HG03045 (cell line): ENCODE measurements at regions not wholly inside any gene's neighbourhood (a gene's known extent, or its start where the extent isn't known, plus 50 kb on each side); places are given as distances from the start of the nearest gene placed in this dataset.

Experiments
- ATAC-seq: cut with Tn5 transposase; IDR thresholded peaks from one replicate; pipeline ENCODE4 v1.9.1; 2021; ENCODE audit warnings: mild to moderate bottlenecking, moderate library complexity; ENCODE audit not compliant: unreplicated experiment

DNA sequence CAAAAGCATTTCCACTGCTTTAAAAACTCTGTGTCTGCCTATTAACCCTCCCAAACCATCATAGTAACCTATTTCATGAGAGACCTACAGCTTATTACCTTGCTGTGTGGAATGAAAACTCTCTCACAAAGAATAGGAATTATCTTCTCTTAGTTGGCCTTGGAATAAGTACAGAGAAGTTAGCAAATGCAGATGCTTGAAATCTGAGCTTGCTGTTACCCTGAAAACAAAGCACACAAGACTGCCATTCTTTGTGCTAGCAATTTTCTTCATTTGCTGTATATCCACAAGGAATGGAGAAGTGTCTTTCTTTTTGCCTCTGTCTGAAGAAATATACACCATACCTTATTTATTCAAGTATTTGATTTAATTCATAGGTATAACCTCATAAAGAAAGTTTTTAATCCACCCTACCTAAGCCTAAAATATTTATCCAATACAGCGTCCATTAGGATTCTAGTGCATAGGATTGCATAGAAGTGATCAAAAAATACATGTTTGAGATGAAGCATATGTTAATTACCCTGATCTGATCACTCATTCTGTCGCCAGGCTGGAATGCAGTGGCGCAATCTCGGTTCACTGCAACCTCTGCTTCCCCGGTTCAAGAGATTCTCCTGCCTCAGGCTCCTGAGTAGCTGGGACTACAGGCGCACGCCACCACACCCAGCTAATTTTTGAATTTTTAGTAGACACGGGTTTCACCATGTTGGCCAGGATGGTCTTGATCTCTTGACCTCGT is 451.1 kb downstream of the LTN1 start:
- no peak for ATAC-seq

DNA sequence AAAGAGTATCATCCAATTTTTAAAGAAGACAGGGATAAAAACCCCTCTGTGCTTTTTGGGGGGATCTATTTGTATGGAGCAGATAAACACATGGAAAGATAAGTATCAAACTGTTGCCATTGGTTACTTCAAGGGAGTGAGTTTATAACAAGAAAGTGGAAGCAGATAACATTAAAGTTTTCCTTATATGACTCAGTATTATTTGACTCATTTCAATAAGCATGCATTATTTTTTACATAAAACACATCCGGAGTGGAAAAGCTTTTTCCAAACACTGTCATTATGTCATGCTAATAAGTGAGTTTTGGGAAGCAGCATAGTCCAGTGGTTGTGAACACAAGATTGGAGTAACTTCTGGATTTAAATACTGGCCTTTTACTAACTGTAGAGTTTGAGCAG is 452.2 kb downstream of the LTN1 start:
- ATAC-seq = no peak

DNA sequence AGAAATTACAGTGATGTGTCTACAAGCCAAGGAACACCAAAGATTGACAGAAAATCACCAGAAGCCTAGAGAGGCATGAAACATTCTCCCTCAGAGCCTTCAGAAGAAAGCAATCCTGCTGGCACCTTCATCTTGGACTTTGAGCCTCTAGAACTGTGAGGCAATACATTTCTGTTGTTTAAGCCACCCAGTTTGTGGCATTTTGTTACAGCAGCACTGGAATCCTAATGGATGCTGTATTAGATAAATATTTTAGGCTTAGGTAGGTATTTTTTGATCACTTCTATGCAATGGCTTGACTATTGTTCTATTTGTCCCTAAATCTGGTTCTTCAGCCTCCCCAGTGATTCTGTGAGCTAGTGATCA is 453.1 kb downstream of the LTN1 start:
- no peak for ATAC-seq

DNA sequence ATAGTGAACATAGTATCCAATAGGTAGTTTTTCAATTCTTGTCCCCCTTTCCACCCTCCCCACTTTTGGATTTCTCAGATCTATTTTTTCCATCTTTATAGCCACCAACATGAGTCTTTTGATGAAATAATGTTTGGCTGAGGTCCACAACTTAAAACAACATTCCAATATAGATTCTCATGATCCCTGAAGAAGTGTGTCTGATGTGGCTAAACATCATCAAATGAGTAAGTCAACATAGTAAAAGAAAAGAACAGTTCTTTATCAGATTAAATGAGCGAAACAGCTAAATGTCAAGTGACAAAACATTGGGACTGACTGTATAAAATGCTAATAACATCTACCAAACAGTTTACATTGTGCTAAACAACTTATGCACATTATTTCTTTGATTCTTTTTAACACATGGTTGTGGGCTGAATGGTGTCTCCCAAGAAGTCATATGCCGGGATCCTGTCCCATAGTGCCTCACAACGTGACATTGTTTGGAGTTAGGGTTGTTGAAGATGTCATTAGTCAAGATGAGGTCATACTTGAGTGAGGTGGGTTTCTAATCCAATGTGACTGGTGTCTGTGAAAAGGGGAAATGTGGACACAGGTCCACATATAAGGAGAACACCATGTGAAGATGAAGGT is 453.6 kb downstream of the LTN1 start:
- ATAC-seq = no peak

DNA sequence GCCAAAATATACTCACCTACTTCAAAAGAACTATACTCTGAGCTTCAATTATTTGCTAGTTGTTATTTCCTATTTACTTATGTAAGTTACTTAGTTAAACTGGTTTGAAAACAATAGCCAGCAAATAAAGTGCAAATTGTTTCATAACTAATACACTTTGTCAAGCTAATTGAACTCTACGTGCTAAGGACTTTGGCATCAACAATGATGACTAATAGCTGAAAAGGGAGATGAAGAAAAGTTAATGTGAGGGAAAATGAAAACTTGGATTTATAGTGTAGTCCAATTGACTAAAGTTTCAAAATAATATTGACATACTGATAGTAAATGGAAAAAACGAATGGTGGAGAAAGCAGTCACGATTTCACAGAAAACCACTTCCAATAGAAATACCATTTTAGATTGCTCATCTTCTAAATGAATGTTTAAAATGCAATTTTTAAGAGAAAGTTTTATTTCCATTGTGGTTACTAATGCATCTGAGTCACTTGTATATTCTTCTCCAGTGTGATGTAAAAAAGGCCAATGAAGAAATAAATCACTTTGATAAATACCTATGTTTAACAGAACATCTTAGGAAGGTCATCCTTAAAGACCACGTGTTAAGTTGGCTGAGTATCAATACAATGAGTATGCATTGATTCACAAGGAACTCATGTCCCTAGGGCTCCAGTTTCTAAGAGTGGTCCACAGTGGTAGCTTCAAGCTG is 455.2 kb downstream of the LTN1 start:
- ATAC-seq = no peak

DNA sequence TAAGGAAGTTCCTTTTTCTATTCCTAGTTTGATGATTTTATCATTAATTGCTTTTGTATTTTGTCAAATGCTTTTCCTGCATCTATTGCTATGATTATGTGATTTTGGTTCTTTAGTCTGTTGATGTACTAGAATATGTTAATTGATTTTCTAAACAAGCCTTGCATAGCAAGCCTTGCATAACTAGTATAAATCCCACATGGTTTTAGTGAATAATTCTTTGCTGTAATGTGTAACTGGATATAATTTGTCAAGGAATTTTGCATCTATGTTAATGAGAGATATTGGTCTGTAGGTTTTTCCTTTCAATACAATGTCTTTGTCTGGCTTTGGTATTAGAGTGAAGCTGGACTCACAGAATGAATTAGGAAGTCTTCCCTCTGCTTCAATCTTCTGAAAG is 460.2 kb downstream of the LTN1 start:
- no peak for ATAC-seq

DNA sequence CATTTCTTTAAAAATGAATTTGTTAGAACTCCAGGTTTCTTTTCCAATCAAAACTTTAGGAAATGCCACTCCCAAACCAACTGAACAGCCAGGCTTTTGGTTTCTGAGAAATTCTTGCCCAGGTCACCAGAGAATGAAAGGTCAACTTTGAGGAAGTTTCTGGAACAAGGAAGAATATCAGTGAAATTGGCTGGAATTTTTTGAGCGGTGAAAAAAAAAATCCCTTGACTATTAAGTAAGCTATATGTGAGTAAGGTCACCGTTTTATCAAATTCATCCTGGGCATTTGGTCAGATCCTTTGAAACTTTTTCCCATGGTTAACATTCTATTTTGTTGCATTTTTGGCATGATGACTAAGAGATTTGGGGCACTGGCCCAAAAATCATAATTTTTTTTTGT is 469.3 kb downstream of the LTN1 start:
- no peak for ATAC-seq

DNA sequence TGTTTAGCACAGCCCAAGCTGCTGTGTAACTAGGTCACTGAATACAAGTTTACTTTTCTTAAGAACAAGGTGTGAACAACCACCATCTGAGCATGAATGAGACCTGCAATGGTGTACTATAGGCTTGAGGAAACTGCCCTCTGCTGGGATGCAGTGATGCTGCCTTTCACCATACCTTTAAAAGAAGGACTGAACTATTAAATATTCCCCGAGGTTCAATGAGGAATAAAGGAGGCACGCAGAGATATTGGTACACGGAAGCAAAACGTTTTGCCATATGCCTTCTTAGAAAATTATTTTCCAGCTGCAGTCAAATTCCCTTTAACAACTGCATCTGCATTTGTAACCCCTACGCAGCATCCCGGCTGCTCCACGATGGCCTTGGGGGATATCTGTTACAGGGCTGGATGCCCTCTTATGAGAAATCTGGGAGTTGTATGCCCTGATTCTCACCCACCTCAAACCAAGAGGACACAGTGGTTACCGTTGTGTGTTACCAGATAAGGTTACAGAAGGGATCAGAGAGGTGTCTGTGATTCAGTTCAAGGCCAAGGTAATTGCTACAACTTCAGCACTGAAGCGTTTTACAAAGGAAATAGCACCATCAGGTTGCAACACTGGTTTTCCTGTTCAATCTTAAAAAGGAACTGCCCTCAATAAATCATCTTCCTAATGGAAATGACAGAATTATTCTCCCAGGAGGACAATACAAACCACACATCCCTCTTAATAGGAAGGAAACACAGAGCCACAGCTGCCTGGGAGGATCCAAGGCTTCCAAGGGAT is 470.5 kb downstream of the LTN1 start:
- peak; percentile 43 for ATAC-seq

DNA sequence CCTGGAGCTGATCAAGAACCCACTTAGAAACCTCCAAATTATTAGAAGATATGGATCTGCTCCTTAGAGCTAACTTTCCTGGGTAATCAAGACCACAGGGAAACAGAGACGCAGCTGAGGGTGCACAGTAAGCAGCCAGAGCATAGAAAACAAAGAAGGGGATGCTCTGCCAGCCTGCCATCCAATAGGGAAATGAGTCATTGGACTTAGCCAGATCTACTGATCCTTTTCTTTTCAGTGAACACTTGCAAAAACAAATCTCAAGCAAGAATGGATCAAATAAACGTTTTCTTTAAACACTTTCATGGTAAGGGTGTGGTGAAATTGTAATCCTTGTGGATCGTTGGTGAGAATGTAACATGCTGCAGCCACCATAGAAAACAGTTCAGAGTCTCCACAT is 474.0 kb downstream of the LTN1 start:
- ATAC-seq = no peak

DNA sequence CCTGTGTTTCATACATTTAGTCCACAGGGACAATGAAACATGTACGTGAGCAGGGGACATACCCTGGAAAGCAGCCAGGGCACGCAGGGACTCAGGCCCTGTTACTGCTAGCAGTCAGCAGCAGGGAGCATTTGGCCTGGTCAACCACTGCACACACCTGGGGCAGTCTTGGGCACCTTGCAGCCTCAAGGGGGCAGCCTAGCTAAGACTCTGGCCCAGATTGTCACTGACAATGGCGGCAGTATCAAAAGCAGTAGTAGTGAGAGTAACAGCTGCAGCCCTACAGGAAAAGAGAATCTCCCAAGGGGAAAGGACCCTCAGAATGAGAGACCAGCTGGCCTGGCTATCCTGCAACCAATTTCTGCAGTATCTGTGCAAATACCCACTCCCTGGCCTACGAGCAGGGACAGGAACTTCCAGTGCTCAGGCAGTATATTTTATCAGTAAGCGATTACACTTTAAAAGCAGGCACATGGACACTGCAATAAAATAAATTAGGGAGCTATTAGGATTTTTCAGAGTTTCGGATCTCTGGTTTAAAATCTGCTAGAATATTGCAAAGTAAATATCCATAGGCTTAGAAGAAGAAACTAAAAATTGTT is 475.6 kb downstream of the LTN1 start:
- ATAC-seq = peak; percentile 99

DNA sequence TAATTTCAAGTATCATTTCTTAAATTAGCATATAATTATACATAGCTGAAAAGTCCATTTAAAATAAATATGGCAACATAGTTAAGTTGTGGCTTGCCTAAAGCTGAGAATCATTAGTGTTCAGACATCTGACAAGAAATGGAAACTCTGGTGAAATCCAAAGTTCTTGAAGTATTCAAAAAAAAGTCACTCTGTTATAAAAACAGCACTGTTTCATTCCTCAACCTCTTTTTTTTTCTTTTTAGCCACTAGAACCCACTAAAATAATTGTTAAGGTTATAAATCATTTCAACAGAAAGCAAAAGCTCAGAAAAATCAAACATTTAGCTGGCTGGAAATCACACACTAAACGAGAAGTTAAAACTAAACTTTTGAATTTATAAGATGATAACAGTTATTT is 476.7 kb downstream of the LTN1 start:
- ATAC-seq = no peak

DNA sequence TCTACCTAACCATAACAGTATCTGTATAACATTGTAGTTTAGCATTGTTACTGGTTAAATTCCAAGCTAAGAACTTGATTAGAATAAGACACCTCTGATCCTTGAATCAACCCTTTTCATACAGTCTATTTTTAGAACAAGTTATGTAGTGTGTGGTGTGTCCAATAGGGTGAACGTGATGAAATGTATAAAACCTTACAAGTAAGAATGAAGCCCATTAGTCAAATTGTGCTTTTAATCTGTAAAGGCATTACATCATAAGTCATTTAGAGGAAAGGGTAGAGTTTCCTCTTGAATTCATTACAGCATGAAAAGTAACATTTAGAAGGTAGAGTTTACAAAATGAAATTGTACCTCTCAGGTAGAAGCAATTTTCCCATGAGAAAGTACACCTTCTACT is 479.2 kb downstream of the LTN1 start:
- no peak for ATAC-seq

DNA sequence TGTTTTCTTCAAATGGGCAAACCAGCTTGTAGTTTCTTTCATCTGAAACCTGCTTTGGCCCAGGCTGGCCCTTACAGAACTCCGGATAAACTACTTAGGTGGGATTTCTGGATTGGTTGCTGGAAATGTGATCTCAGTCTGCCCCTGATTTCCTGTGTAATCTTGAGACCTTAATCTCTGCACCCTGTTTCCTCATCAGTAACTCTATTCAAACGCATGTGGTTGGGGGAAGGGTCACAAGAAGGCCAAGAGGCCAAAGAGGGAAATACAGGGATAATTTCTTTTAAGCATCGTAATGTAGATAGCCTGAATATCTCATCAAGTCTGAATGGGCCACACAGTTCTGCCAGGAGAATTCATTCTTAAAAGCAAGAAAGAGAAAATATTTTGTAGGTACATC is 483.6 kb downstream of the LTN1 start:
- ATAC-seq = no peak

DNA sequence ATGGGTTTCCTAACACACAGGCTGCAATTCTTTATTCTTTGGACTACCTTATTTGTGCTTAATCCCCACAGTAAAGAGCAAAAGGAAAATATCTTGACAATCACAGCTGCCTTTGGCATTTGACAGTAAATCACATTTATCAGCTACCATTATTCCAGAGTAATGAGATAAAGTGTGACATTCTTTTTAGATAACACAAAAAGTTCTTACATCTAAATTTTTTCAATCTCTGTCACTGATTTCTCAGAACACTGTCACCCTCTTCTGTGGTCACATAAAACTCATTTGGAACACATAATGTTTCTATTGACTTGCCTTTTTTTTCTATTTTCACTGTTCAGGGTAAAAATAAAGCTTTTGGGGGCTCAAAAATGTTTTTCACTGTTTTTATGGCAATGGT is 484.6 kb downstream of the LTN1 start:
- ATAC-seq = no peak

DNA sequence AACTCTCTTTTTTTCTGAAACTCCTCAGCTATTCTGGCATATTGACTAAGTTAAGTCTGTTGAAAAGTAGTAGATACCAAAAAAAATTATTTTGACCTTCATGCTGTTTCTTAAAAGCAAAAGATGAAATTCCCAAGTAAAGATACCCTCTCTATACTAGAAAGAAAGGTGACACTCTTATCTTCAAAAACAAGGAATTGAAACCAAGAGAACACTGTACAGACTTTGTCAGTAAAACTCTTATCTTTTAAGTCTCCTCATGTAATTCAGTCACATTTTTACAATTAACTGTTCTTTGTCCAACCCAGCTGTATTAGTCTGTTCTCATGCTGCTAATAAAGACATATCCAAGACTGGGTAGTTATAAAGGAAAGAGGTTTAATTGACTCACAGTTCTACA is 496.2 kb downstream of the LTN1 start:
- ATAC-seq = no peak

DNA sequence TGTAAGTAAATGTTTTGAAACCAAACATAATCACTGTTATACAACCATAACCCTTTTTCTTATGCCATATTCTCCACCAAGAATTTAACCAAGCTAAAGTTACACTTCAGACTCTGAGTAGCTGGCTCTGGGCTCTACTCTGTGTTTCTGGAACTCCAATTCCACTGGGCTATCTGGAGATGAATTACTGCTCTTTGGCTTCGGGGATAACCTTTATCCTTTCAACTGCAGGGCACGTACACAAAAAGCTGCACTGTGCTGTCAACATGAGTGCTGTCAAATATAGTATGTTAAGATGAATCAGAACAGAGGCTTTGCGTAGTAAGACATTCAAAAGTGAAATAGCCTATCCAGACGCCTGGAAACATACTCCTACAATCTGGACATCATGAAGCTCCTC is 500.6 kb downstream of the LTN1 start:
- ATAC-seq = no peak

DNA sequence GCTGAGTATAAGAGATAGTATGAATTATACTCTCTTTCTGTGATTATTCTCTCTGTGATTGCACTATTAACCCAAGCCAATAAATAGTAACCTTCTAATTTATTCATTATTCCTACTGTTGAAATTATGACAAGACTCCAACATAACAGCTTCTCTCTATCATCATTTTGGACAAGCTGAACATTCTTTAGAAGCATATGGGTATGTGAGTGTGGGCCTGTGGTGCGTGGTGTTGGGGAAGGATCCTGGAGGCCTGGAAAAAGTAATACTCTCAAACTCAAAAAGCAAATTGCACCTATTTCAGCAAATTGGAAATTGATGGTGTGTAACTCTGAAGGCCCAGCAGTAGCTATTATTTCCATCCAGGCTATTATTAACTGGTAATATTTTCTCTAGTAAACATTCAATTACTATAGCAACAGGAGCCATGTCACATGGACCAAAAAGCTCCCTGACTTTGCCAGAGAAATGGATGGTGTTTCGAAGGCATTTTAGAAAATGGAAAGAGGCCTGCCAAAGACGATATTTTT is 502.8 kb downstream of the LTN1 start:
- ATAC-seq = no peak

DNA sequence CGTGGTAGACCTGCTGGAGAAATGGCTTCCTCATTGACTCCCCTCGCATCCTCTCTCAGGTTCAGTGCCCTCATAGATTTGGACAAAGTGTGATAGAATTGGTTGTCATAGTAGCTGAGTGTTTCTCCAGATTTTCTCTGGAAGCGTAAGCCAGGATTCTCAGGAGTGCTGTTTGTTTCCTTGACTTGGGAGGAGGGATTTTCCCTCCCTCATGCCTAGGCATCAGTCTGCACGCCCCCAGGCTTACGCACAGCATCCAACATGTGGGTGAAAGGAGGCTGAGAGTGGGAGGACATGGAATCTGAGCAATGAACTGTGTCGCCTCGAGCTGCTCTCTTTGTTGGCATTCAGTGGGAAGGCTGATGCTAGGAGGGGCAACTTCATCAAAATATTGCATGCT is 503.5 kb downstream of the LTN1 start:
- no peak for ATAC-seq

DNA sequence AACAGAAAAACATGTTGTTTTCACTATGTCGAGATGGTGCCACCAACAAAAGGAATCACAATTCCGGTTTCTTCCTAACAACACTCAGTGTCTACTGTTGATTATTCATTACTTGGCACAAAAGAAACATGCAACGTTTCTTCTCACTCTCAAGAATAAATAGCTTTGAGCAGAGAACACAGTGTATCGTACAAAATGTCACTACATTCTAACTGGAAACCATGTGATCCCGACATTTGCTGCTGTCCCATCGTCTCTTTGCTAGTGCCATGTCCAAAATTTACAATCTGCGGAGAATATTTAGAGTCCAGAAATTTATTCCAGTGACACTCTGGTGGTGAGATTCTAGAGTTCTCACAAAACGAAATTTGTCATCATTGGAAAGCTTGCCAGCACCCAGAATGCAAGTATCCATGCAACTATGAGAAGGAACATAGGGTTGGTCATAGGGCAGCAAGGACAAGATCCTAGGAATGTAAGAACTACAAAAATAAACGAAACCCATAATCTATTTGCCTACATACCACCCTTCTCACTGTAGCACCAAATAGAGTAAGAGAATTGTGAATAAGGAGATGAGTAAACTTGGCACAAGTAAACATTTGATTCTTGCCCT is 505.1 kb downstream of the LTN1 start:
- no peak for ATAC-seq

DNA sequence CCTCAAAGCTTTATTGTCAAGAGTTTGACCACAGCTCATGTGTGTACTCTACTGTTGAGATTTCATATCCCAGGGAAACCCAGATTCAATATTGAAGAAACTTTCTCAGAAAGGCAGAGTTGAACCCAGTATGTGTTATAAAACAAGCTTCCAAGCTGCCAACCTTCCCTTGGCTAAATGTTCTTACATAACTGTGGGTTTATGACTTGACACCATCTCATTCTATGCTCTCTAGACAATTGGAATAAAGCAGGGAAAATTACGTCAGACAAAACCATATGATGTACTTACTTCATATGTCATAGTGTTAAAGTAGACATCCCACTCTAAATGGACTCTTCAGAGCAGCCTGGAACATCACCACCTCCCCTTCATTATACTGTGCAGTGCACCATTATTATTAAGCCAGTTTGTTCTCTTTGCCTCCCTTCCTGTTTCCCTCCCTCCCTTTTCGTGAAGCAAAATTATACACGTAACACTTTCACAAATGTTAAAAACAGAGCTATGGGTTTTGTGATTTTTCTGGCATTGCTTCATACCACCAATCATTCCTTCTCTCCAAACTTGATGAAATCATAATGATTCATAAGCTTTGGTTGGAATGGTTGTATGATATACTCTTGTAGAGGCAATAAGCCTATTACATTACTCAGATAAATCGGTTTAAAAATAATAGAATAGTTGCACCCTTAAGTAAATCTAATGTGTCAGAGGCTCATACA is 507.2 kb downstream of the LTN1 start:
- ATAC-seq = no peak
